ENCODE measurements at regions not wholly inside any gene's neighbourhood (a gene's known extent, or its start where the extent isn't known, plus 50 kb on each side); places are given as distances from the start of the nearest gene placed in this dataset.

GRCh38 chr1:209509039-209509438, 74.5 kb upstream of the CAMK1G start:
- Mint-ChIP-seq H3K9me3 (no peaks in the 10 kb centered on the region), H3K27ac (no peak overlapping the region)
- ATAC-seq = no peak

DNA sequence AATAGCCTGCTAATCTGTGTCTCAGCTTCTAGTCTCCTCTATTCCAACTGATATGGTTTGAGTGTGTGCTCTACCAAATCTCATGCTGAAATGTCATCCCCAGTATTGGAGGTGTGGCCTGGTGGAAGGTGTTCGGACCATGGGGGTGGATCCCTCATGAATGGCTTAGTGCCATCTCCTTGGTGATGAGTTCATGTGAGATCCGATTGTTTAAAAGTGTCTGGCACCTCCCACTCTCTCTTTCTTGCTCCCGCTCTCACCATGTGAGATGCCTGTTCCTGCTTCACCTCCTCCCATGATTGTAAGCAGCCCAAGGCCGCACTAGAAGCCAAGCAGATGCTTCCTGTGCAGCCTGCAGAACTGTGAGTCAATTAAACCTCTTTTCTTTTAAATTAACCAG, 73.5 kb upstream of the CAMK1G start:
- DNase-seq (ENCODE audit: low spot score in 2 of 2) (no peak), ATAC-seq (no peak)
- H3K9me3 Mint-ChIP-seq = no peaks in the 10 kb centered on the region
- no peaks in the 10 kb centered on the region for H3K36me3 Mint-ChIP-seq
- H3K27ac Mint-ChIP-seq = no peak overlapping the region

More at GRCh38 chr1:209509039-209509438, 74.5 kb upstream of the CAMK1G start:
- H3K36me3 Mint-ChIP-seq = no peaks in the 10 kb centered on the region
- no peak for DNase-seq (ENCODE audit: low spot score in 2 of 2)

- no peak overlapping the region for H3K27ac Mint-ChIP-seq
Observed at GRCh38 chr1:209511169-209511568, 72.3 kb upstream of the CAMK1G start.

GRCh38 chr1:209512821-209513220, 70.7 kb upstream of the CAMK1G start:
- Mint-ChIP-seq H3K9me3 (no peaks in the 10 kb centered on the region), H3K27ac (no peak overlapping the region), H3K36me3 (no peaks in the 10 kb centered on the region)
- ATAC-seq = no peak
- DNase-seq (ENCODE audit: low spot score in 2 of 2) = no peak

More at GRCh38 chr1:209511169-209511568, 72.3 kb upstream of the CAMK1G start:
- no peak for ATAC-seq
- no peaks in the 10 kb centered on the region for H3K36me3 Mint-ChIP-seq
- no peak for DNase-seq (ENCODE audit: low spot score in 2 of 2)
- H3K9me3 Mint-ChIP-seq = no peaks in the 10 kb centered on the region

- H3K27ac Mint-ChIP-seq = no peak overlapping the region
- no peaks in the 10 kb centered on the region for H3K36me3 Mint-ChIP-seq
- DNase-seq (ENCODE audit: low spot score in 2 of 2) = no peak
- H3K9me3 Mint-ChIP-seq = no peaks in the 10 kb centered on the region
- ATAC-seq = peak in 1 of 2 donors; percentile 46
Observed at GRCh38 chr1:209513226-209513625, 70.3 kb upstream of the CAMK1G start.

GRCh38 chr1:209516771-209517680, 66.5 kb upstream of the CAMK1G start:
- Mint-ChIP-seq H3K9me3 (no peaks in the 10 kb centered on the region), H3K27ac (no peak overlapping the region), H3K36me3 (no peaks in the 10 kb centered on the region)
- no peak for ATAC-seq
- DNase-seq (ENCODE audit: low spot score in 2 of 2) = no peak

DNA sequence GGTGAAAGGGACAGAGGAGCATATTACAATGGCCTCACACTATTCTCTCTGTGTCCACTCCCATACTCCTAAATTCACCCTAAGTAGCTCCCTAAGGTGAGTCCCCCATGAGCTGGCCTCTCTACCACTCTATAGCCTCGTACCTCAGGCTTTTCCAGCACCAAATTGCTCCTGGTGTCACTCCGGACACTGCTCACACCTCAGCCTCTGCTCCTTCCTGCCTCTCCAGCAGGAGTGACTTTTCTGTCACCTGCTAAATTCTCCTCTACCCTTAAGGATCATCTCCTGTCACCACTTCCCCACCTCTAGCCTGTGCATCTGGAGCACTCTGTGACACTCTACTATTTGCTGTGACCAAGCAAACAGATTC, 65.8 kb upstream of the CAMK1G start:
- Mint-ChIP-seq H3K36me3 (no peaks in the 10 kb centered on the region), H3K9me3 (no peaks in the 10 kb centered on the region), H3K27ac (no peak overlapping the region)
- ATAC-seq (no peak), DNase-seq (ENCODE audit: low spot score in 2 of 2) (no peak)

DNA sequence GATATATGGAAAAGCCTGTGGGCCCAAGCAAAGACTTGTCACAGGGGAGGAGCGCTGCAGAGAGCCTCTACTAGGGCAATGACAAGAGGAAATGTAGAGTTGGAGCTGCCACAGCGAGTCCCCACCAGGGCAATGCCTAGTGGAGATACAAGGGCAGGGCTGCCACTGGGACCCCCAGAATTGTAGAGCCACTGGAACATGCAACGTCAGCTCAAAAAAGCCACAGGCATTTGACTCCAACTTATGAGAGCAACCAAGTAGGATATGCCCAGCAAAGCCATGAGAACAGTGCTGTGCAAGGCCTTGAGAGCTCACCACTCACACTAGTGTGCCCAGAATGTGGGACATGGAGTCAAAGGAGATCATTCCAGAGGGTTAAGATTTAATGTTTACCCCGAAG, 63.7 kb upstream of the CAMK1G start:
- Mint-ChIP-seq H3K27ac (no peak overlapping the region), H3K9me3 (no peaks in the 10 kb centered on the region), H3K36me3 (no peaks in the 10 kb centered on the region)
- DNase-seq (ENCODE audit: low spot score in 2 of 2) (no peak), ATAC-seq (no peak)

DNA sequence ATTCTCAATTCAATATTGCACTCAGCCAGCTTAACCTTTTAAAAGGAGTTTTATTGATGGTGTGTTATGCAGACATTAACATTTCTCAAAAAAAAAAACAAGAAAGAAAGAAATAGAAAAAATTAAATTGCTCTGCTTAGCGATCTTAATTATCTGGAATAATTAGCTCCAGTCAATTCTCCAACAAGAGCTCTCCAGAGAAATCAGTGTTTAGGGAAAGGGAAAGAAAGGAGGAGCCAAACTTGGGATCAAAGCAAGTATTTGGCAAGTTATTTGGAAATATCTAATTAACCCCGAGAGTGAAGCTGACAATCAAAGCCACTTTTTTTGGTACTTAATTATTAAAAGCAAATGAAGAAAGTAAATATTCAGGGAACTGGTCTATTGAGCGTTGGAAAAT, 60.7 kb upstream of the CAMK1G start:
- Mint-ChIP-seq H3K9me3 (no peaks in the 10 kb centered on the region), H3K27ac (no peak overlapping the region), H3K36me3 (no peaks in the 10 kb centered on the region)
- ATAC-seq (no peak), DNase-seq (ENCODE audit: low spot score in 2 of 2) (no peak)

GRCh38 chr1:209526137-209526536, 57.4 kb upstream of the CAMK1G start:
- no peak overlapping the region for H3K27ac Mint-ChIP-seq
- no peak for ATAC-seq
- DNase-seq (ENCODE audit: low spot score in 2 of 2) = no peak
- H3K36me3 Mint-ChIP-seq = no peaks in the 10 kb centered on the region
- H3K9me3 Mint-ChIP-seq = no peaks in the 10 kb centered on the region

DNA sequence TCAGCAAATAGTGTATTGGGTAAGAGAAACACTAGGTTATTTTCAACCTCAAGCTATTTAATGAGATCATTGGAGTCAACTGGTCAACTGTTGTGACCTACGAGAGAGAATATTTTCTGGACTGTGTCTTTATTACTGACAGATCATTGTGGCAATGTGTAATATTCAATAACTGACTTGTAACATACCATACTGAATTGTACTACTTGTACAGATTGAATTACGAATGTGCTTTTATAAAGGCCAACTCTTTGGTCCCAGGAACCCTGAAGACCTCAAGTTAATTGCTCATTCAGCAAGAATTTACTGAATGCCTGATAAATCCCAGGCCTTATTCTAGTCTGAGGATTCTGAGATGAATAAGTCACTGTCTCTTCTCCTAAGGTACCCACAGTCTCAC, 56.1 kb upstream of the CAMK1G start:
- DNase-seq (ENCODE audit: low spot score in 2 of 2) (no peak), ATAC-seq (no peak)
- no peaks in the 10 kb centered on the region for H3K9me3 Mint-ChIP-seq
- no peak overlapping the region for H3K27ac Mint-ChIP-seq
- H3K36me3 Mint-ChIP-seq = no peaks in the 10 kb centered on the region

DNA sequence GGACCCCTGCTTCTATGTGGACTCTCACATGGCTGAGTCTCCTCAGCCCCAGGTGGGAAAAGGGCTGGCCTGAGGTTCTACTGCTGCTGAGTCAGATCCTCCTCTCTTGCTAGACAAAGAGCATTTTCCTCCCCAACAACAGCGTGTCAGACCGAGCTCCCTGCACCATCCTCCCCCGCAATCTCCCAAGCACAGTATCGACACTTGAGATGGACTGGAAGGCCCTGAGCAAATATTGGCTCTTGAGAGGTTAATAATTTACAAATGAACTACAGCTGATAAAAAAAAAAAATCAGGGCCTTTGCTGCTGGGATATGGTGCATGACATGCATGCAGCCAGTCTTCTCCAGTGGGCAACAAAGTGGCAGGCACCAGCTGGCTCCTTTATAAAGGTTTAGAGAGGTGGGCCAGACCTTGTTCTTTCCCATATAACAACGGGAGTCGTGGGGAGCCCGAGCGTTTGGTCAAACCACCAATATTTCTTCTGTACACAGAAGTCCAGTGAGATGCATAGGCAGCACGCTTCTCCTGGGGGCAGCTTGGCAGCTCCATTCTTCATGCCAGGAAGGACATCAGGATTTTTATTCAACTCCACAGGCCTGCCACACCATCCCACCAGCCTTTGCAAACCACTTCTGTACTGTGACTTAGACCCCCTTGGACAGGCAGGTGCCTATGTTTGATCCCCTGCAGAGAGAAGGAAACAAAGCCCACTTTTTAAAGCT, 55.4 kb upstream of the CAMK1G start:
- Mint-ChIP-seq H3K9me3 (no peaks in the 10 kb centered on the region), H3K36me3 (no peaks in the 10 kb centered on the region), H3K27ac (no peak overlapping the region)
- ATAC-seq (no peak), DNase-seq (ENCODE audit: low spot score in 2 of 2) (no peak)

GRCh38 chr1:209529233-209529632, 54.3 kb upstream of the CAMK1G start:
- H3K9me3 Mint-ChIP-seq = no peaks in the 10 kb centered on the region
- H3K27ac Mint-ChIP-seq = no peak overlapping the region
- no peaks in the 10 kb centered on the region for H3K36me3 Mint-ChIP-seq
- ATAC-seq (no peak), DNase-seq (ENCODE audit: low spot score in 2 of 2) (no peak)

DNA sequence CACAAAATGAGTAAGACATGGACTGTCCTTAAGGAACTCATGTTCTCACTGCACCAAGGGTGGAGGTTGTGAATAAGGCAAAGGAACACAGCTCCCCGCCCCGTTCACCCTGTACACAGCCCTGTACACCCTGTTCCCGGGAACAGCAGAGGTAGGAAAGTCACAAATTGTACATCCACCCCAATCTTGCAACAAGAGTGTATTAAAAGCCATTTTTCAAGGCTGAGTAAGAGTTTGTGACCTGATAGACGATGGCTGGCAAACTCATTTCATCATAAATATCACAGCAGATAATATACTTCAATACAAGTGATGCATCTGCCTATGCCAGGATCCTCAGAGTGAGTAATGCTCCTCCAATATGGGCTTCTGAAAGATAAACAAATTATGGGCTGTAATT, 52.5 kb upstream of the CAMK1G start:
- ATAC-seq = no peak
- DNase-seq (ENCODE audit: low spot score in 2 of 2) = no peak
- Mint-ChIP-seq H3K36me3 (no peaks in the 10 kb centered on the region), H3K27ac (no peak overlapping the region), H3K9me3 (no peaks in the 10 kb centered on the region)

DNA sequence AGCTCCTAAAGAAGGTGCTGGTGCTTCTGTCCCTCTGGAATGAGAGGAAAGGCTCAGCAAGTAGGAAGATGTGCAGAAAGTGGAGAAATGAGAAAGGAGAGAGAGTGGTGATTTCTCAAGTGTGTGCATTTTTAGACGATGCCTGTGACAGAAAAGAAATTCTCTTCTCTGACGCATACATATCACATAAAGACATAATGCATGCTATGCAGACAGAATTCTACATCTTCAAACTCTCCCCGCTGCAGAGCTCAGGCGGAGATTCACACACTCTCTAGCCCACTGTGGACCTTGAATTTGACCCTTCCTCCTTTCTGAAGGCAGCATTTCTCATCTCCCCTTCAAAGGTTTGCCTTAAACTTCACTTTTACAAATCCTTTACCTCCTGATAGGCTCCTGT, 52.0 kb upstream of the CAMK1G start:
- ATAC-seq = no peak
- Mint-ChIP-seq H3K36me3 (no peaks in the 10 kb centered on the region), H3K9me3 (no peaks in the 10 kb centered on the region), H3K27ac (no peak overlapping the region)
- DNase-seq (ENCODE audit: low spot score in 2 of 2) = no peak

All from activated naive CD4-positive, alpha-beta T cell treated with anti-CD3 and anti-CD28 coated beads, Interleukin-2, amount 50 U/mL, for 72 hours (primary cell).